MM.1S (cell line): ENCODE measurements at regions not wholly inside any gene's neighbourhood (a gene's known extent, or its start where the extent isn't known, plus 50 kb on each side); places are given as distances from the start of the nearest gene placed in this dataset.

ENCODE experiments used
- DNase-seq: peaks from one replicate; pipeline ENCODE4 v3.0.0-alpha.2; 2015
- H2AFZ ChIP-seq: fragments of 300-600 bp; sonication (generic); 2 replicates; pipeline ENCODE4 v1.6.0; 2016; ENCODE audit warnings: antibody characterized with exemption, low read length
- H3F3A ChIP-seq: fragments of 300-600 bp; sonication (generic); 2 replicates; pipeline ENCODE4 v1.6.1; 2016; ENCODE audit warnings: mild to moderate bottlenecking, antibody characterized with exemption, low read length, moderate library complexity, mixed read lengths; ENCODE audit not compliant: insufficient read depth
- H3K27ac ChIP-seq: fragments of 300-600 bp; sonication (generic); 2 replicates; pipeline ENCODE4 v1.5.1; 2016; ENCODE audit warnings: mild to moderate bottlenecking, low read length
- H3K27me3 ChIP-seq: fragments of 300-600 bp; sonication (generic); replicated peaks from 2 replicates; pipeline ENCODE4 v1.6.0; 2016; ENCODE audit warnings: low read length; ENCODE audit not compliant: insufficient read depth
- H3K36me3 ChIP-seq: fragments of 300-600 bp; sonication (generic); replicated peaks from 2 replicates; pipeline ENCODE4 v1.6.1; 2016; ENCODE audit warnings: mild to moderate bottlenecking, low read length, mixed read lengths; ENCODE audit not compliant: insufficient read depth
- H3K4me1 ChIP-seq: fragments of 300-600 bp; sonication (generic); 2 replicates; pipeline ENCODE4 v1.6.1; 2016; ENCODE audit warnings: low read length, mixed read lengths
- H3K4me2 ChIP-seq: fragments of 300-600 bp; sonication (generic); 2 replicates; pipeline ENCODE4 v1.6.0; 2016; ENCODE audit warnings: low read depth, low read length
- H3K4me3 ChIP-seq: fragments of 300-600 bp; sonication (generic); 2 replicates; pipeline ENCODE4 v1.5.1; 2016; ENCODE audit warnings: low read length, mixed read lengths
- H3K79me2 ChIP-seq: fragments of 300-600 bp; sonication (generic); 2 replicates; pipeline ENCODE4 v1.6.1; 2016; ENCODE audit warnings: mixed run types, low read length, mixed read lengths
- H3K9ac ChIP-seq: fragments of 300-600 bp; sonication (generic); 2 replicates; pipeline ENCODE4 v1.6.1; 2016; ENCODE audit warnings: low read length, mixed read lengths
- H3K9me2 ChIP-seq: fragments of 300-600 bp; sonication (generic); replicated peaks from 2 replicates; pipeline ENCODE4 v1.6.1; 2016; ENCODE audit warnings: mild to moderate bottlenecking, low read length, mixed read lengths; ENCODE audit not compliant: insufficient read depth
- H3K9me3 ChIP-seq: fragments of 300-600 bp; sonication (generic); replicated peaks from 2 replicates; pipeline ENCODE4 v1.6.1; 2016; ENCODE audit warnings: mild to moderate bottlenecking, low read length, mixed read lengths; ENCODE audit not compliant: insufficient read depth
- H4K20me1 ChIP-seq: fragments of 300-600 bp; sonication (generic); 2 replicates; pipeline ENCODE4 v1.6.1; 2016; ENCODE audit warnings: mild to moderate bottlenecking, low read length, moderate library complexity, mixed read lengths; ENCODE audit not compliant: insufficient read depth
- EZH2 ChIP-seq: fragments of 300-600 bp; sonication (generic); optimal IDR thresholded peaks from 2 replicates; pipeline ENCODE3; 2017; ENCODE audit warnings: low read depth, mild to moderate bottlenecking, antibody characterized with exemption, low read length, mixed read lengths
- EZH2phosphoT487 ChIP-seq: fragments of 300-600 bp; sonication (generic); IDR thresholded peaks from 2 replicates; pipeline ENCODE4 v1.6.1; 2018; ENCODE audit warnings: antibody characterized with exemption, low read length
- TF ChIP-seq, protein P1 (sequence below): fragments of 300-600 bp; sonication (generic); IDR thresholded peaks from 2 replicates; pipeline ENCODE4 v1.5.1; 2016; ENCODE audit warnings: antibody characterized with exemption, low read length, mixed read lengths

DNA sequence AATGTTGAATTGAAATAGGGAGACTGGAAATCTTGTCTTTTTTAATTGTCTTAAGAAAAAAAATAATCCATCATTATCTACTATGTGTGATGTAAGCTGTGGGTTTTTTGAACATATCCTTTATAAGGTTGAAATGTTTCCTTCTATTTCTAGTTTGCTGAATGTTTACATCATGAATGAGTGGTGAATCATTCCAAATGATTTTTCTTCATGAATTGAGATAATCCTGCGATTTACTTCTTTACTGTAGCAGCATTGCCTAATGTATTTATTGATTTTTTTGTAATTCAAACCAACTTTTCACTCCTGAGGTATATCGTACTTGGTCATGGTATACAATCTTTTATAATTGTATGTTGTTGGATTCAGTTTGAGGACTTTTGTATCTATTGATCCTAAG, 607.6 kb upstream of the PFKP start:
- Histone ChIP-seq H3K4me1 (no peaks in the 10 kb centered on the region), H3K9ac (no peak overlapping the region), H4K20me1 (no peaks in the 10 kb centered on the region), H3K9me2 (no peaks in the 10 kb centered on the region), H3K4me2 (no peak overlapping the region), H3K9me3 (no peaks in the 10 kb centered on the region; the same call in 1 of the 2 replicates), H3K27me3 (no peaks in the 10 kb centered on the region), H3F3A (no peaks in the 10 kb centered on the region), H3K27ac (no peak overlapping the region), H3K36me3 (no peaks in the 10 kb centered on the region), H2AFZ (no peak overlapping the region), H3K4me3 (no peak overlapping the region), H3K79me2 (no peaks in the 10 kb centered on the region)
- TF ChIP-seq, protein P1, sequence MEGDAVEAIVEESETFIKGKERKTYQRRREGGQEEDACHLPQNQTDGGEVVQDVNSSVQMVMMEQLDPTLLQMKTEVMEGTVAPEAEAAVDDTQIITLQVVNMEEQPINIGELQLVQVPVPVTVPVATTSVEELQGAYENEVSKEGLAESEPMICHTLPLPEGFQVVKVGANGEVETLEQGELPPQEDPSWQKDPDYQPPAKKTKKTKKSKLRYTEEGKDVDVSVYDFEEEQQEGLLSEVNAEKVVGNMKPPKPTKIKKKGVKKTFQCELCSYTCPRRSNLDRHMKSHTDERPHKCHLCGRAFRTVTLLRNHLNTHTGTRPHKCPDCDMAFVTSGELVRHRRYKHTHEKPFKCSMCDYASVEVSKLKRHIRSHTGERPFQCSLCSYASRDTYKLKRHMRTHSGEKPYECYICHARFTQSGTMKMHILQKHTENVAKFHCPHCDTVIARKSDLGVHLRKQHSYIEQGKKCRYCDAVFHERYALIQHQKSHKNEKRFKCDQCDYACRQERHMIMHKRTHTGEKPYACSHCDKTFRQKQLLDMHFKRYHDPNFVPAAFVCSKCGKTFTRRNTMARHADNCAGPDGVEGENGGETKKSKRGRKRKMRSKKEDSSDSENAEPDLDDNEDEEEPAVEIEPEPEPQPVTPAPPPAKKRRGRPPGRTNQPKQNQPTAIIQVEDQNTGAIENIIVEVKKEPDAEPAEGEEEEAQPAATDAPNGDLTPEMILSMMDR: no peak
- no peak for TF ChIP-seq EZH2
- TF ChIP-seq EZH2phosphoT487: no peak
- DNase-seq: no peak

DNA sequence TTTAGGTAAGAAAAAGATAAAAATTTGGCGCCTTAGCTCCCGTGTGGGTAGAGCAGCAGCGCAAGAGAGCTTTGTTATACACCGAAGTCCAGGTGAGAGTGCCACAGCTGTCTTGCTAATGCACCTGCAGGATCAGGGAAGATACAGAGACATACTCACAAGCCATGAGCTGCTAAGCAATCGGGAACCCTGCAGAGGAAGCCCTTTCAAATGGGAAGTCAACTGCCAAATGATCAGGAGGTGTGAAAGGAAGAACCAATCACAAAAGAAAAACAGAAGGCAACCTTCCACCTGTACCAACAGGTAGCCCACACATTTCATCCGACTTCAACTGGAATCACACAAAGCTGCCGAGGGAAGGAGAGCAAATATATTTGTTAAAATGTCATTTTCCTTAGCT, 610.5 kb upstream of the PFKP start:
- no peak for DNase-seq
- Histone ChIP-seq H4K20me1 (no peaks in the 10 kb centered on the region), H3K4me2 (no peak overlapping the region), H3K9me2 (no peaks in the 10 kb centered on the region), H3K4me1 (no peaks in the 10 kb centered on the region), H2AFZ (no peak overlapping the region), H3K9ac (no peak overlapping the region), H3K27me3 (no peaks in the 10 kb centered on the region), H3K27ac (no peak overlapping the region), H3K9me3 (no peaks in the 10 kb centered on the region; the same call in 1 of the 2 replicates), H3K79me2 (no peaks in the 10 kb centered on the region), H3K4me3 (no peak overlapping the region), H3K36me3 (no peaks in the 10 kb centered on the region), H3F3A (no peaks in the 10 kb centered on the region)
- TF ChIP-seq, protein P1: no peak
- TF ChIP-seq EZH2phosphoT487: no peak
- no peak for TF ChIP-seq EZH2

DNA sequence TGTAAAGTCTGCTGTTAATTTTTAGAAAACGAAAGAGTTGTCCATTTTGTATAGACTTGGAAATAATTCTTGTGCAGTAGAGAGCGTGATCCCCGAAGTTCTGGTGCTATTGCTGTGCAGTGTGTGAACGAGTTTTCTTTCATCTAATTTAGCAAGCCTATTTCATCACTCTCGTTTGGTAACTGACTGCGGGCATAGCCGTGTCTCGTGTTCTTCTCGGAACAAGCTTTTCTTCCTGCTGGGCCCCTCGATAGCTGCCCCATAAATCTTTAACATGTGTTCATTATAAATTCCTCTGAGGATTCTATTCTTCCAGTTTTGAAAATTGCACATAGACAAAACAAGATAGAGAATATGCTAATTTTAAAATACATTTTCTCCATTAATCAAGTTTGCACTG, 622.0 kb upstream of the PFKP start:
- Histone ChIP-seq H3F3A (no peaks in the 10 kb centered on the region), H3K9ac (no peak overlapping the region), H3K36me3 (no peaks in the 10 kb centered on the region), H3K27ac (no peak overlapping the region), H3K4me3 (no peak overlapping the region), H3K9me3 (no peaks in the 10 kb centered on the region), H3K27me3 (no peaks in the 10 kb centered on the region), H4K20me1 (no peaks in the 10 kb centered on the region), H3K9me2 (no peaks in the 10 kb centered on the region), H3K4me2 (no peak overlapping the region), H3K4me1 (no peaks in the 10 kb centered on the region), H2AFZ (no peak overlapping the region), H3K79me2 (no peaks in the 10 kb centered on the region)
- DNase-seq: no peak
- TF ChIP-seq EZH2phosphoT487 (no peak), EZH2 (no peak)
- TF ChIP-seq, protein P1: no peak

DNA sequence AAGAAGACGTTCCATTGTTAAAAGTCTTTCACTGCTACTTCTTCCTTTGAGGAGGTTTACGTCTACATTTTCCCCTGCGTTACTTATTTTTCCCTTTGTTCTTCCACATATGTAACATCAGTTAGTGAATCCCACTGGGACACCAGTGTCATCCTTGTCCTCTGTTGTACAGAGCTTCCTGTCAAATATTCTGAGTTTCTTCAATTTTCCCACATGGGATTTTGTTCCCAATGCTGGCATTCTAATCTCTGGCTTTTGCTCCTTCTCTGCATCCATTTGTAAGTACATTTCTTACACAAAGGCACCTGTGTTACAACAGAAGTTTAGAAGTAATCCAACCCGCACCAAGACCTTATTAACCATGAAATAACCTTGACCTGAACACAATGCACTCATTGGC, 627.4 kb upstream of the PFKP start:
- Histone ChIP-seq H3K9me3 (no peaks in the 10 kb centered on the region), H3K9me2 (no peaks in the 10 kb centered on the region), H3K27me3 (no peaks in the 10 kb centered on the region), H3K9ac (no peak overlapping the region), H4K20me1 (no peaks in the 10 kb centered on the region), H3F3A (no peaks in the 10 kb centered on the region), H3K36me3 (no peaks in the 10 kb centered on the region), H3K27ac (no peak overlapping the region), H3K4me3 (no peak overlapping the region), H3K79me2 (no peaks in the 10 kb centered on the region), H3K4me1 (no peaks in the 10 kb centered on the region), H3K4me2 (no peak overlapping the region), H2AFZ (no peak overlapping the region)
- DNase-seq: no peak
- TF ChIP-seq, protein P1: no peak
- TF ChIP-seq EZH2 (no peak), EZH2phosphoT487 (no peak)
